HG02571 (cell line): ENCODE measurements at regions not wholly inside any gene's neighbourhood (a gene's known extent, or its start where the extent isn't known, plus 50 kb on each side); places are given as distances from the start of the nearest gene placed in this dataset.
"Not testable (repeated sequence)": the region's sequence is repeated elsewhere in the genome, so short reads cannot be mapped to it uniquely, and the experiment has no call there.

Experiments used
- ATAC-seq: cut with Tn5 transposase; IDR thresholded peaks from one replicate; pipeline ENCODE4 v1.9.1; 2021; ENCODE audit warnings: mild to moderate bottlenecking, moderate library complexity; ENCODE audit not compliant: unreplicated experiment

DNA sequence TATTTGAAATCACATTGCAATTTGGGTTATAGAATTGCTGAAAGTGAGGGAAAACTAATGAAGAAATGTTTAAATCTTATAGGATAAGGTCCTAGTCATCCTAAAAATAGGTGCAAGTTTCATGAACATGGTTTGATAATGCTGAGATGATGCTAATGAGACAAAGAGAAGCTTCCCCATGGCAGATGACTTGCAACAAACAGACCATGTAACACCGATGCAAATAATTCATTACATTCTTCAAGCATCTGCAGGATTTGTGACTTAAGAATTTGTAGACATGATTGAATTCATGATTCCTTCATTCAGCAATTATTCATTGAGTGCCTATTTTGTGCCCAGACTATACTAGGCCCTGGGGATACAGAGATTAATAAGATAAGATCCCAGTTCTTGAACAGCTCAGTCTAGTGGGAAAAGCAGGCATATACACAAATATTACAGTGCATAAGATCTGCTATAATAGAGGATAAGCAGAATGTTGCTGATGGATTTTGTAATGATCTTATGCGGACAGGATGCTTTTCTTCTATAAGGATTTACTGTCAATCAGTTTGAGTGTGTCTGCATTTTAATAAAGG lies 367.9 kb upstream of the GBE1 start:
- no peak for ATAC-seq

DNA sequence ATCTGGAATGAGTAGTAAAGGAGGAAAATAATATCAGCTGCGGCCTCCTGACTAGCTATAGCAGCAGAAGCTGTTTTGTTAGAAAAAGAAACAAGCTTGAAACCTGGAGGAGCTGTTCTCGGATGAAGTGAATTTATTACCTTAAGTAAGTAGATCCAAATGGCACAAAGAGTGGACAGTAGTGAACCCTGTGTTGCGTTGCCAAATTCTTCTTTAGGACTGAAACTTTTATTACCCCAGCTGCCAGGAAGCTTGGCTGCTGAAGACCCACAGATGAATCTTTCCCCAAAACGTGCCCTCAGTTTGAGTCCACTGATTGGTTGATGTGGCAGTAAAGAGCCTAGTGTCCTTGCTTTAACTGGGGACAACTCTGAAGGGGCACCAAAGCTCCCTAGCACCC lies 366.8 kb upstream of the GBE1 start:
- ATAC-seq = no peak

DNA sequence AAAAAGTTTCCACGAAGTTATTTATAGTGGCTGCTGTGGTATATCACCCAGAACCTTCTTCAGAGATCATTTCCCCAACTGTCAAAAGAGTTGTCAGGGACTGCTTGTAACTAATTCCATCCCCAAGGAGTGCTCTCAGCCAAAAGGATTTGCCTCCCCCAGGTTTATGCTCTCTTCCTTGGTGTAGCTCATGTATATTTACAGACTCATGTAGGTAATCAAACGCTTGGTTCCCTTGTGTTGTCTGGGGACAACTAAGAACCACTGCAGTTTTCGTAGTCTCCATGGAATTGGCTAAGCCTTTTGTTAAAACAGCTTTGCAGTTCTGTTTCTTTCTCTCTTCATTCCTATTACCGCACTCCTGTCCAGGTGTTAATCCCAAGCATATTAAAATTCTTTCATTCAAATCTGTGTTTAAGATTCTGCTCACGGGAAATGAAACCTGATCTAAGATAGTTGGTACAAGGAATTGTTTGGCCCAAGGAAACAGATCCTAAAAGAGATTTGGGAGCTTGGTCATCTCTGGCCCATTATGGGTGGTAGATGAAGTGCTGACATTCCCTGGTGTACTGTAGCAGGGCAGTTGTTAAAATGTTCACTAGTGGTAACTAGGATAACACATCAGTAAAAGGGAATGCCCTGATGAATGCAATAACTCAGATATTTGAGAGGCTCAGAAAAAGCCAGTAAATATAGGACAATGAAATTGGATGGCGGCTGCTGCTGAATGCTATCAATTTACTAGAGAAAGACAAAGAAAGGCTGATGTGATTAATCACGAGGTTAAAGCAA lies 361.3 kb upstream of the GBE1 start:
- ATAC-seq = no peak

DNA sequence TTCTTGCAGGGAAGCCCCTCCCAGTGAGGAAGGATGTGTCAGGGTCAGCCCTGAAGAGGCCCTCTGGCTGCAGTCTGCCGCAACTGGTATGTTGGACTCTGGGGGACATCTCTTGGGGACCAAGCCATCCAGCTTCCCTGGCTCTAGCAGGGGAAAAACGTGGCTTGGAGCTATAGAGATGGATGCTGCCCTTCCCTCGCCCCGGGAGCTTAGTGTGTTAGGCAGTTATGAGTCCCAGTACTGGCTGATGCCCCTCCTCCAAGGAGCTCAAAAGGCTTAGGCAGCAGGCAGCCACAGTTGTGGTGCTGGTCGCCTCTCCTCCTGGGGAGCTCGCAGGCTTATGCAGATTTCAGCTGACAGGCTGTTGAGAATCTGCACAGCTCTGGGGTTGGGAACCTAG lies 353.1 kb upstream of the GBE1 start:
- ATAC-seq = no peak

DNA sequence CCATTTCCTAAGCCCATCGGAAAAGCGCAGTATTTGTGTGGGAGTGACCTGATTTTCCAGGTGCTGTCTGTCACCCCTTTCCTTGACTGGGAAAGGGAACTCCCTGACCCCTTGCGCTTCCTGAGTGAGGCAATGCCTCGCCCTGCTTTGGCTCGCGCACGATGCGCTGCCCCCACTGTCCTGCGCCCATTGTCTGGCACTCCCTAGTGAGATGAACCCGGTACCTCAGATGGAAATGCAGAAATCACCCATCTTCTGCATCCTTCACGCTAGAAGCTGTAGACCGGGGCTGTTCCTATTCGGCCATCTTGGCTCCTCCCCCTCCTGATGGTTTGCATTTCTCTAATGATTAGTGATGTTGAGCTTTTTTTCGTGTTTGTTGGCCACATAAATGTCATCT lies 349.3 kb upstream of the GBE1 start:
- not testable (repeated sequence) for ATAC-seq

DNA sequence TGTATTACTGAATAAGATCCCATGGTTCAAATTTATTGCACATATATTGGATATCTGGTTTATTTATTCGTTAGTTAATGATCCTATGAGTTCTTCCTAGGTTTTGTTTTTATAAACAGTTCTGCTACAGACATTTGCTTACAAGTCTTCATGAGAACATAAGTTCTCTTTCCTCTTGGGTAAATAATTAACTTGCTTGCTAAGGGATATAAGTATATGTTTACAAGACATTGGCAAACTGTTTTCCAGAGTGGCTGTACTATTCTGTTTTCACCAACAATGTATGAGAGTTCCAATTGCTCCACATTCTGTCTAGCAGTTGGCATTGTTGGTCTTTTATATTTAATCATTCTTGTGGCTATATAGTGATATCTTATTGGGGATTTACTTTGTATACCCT lies 341.8 kb upstream of the GBE1 start:
- ATAC-seq = no peak

DNA sequence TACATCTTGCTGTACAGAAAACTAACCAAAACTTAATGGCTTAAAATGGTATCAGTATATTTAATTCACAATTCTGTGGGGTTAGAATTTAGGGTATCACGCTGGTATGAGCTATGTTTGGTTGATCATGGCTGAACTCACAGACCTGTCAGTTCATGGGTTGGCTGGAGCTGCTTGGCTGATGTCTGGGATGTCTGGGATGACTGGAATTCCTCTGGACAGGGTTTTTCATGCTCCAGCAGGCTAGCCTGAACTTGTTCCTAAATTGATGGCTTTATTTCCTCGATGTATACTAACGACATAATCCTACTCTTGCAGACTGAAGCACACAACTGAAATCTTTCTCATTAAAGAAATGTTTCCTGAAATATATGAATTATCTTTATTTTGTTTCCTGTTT lies 338.9 kb upstream of the GBE1 start:
- no peak for ATAC-seq

DNA sequence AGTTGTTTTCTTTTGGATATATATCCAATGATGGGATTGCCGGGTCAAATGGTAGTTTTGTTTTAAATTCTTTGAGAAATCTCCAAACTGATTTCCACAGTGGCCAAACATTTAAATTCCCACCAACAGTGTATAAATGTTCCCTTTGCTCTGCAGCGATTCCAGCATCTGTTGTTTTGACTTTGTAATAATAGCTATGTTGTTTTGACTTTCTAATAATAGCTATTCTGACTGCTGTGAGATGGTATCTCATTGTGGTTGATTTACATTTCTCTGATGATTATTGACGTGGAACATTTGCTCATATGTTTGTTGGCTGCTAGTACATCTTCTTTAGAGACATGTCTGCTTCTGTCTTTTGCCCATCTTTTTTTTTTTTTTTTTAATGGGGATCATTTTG lies 332.2 kb upstream of the GBE1 start:
- ATAC-seq = no peak

DNA sequence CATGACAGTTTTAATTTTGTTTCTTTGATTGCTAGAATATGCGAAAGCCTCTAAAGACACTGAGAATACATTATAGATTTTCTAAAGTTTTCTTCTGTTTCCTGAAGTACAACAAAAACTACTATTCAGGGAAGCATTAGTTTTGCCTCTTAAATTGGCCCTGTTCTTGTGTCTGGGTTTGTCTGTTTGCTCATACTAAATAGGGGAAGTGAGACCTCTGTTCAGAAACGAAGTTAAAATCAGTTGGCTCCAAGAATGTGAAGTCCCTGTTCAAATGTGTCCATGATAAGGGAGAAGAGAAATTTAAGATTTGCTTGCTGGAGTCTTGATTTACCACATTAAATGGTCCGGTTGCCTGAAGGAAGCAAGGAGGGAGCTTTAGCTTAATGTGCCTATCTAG lies 327.3 kb upstream of the GBE1 start:
- ATAC-seq = no peak

DNA sequence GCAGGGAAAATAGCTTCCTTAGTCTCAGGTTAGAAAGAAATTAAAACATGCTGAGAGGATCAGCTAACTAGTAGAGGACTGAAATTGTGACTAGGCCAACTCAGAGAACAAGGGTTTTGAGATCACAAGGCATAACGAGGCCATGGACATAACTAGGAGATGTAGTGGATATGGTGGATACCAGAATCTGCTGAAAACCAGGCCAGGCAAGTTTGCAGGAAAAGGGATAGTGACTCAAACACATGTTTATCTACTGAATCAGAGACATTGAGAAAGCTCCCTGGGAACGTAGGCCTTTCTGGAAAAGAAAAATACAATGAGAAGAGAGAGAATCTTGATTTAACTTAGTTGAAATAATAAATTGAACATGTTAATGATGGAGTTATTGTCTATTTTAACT lies 326.5 kb upstream of the GBE1 start:
- ATAC-seq = no peak

DNA sequence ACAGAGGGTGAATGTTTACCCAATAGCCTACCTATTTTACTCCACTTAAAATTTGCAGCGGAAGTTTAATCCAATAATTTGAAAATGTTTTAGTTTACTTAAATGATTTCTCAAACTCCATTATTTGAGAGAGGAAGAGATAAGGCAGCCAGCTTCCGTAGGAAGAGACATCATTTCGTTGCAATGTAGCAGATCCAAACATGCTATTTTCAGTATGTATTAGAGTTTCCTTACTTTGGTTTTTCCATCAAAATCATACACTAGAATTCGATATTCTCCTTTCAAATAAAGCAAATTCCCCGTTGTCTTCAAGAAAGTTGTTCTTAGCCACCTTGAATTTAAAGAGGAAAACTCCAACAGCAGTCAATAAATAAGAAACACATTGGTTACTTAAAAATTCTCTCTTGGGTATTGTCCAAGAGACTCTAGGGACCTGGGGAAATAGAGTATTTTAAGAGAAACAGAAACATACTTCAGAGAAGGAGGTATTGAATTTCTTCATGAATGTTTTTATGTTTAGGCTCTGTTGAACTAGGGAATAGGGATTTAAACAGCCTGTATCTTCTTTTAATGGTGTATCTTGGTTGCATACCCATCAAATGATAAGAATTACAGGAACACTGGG lies 324.5 kb upstream of the GBE1 start:
- ATAC-seq = no peak

DNA sequence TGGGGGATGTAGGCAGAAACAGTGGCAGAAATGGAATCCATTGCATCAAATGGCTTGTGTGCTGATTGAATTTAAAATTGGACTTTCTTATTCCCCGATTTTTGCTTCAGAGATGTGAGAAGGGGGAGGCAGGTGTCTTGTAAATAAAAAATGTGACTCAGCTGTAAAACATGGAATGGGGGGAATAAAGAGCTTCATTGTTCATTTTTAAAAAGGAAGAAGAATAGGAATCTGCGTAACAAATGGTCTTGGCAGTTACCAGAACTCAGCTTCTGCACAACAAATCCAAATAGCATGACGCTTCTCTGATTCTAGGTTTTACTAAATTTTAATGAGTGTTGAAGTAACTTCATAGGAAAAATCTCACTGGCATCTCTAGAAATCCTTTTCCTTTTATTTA lies 323.9 kb upstream of the GBE1 start:
- no peak for ATAC-seq

DNA sequence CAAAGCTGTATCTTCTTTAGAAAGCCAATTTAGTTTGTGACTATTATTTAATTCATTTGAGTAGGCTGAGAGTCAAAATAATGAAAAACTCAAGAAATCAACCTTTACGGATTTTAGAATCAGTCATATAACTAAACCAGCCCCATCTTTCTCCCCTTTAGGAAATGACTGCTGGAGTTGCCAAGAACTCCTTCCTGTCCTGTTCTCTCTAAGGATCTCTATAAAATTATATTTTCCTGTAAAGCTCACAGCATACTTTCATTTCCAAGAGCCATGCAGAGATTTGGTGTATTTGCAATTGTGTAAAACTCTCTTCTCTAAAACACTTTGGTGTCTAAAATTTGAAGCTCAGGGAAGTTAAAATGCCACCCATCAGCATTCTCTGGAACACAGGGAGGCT lies 323.4 kb upstream of the GBE1 start:
- no peak for ATAC-seq

DNA sequence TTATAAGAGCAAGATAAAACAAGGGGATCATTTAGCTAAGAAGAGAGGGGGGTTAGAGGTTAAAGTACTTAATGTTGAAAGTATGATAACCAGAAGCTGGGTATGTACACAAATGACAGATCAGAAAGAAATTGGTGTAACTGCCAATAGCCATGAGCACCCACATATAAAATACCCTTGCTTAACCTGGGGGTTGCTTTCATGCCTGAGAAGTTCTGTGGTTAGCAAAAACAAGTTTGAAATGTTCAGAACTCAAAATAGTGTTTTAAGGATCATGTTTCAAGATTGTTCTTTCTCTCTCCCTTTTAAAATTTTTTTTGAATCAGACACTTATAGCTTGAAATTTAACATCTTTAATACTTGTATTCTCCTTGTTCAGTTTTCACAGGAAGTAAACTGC lies 321.4 kb upstream of the GBE1 start:
- no peak for ATAC-seq

DNA sequence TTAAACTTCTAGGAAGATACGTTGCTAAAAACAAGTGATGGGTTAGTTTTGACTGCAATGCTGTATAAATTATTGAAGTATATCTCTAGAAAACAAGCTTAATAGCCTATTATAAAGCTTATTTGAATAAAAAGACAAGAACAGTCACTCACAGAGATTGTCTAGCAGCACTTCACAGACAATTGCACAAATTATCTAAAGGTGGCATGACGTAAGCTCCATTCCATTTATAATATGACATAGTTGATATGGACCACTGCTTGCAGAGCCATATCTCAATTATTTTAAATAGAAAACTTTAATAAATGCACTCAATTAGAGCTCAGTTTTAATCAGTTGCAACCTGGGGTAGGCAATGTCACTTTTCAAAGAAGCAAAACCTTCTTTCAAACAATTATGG lies 319.9 kb upstream of the GBE1 start:
- ATAC-seq = no peak

DNA sequence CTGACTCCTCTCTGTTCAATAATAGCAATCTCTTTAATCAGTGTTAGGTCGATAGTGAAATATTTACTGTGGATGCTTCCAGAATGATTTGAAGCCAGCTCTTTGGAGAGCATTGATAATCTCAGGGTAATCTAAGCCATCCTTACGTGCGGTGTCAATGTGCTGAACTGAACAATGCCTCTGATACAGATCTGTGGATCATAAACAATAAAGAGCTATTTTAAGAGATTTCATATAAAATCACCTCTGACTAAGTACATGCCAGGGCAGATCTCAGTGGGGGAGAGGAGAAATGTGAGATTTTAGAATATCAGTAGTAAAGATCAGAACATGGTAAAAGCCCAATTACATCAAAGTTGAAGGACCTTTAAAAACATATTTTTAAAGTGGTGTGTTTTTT lies 319.3 kb upstream of the GBE1 start:
- ATAC-seq = no peak

DNA sequence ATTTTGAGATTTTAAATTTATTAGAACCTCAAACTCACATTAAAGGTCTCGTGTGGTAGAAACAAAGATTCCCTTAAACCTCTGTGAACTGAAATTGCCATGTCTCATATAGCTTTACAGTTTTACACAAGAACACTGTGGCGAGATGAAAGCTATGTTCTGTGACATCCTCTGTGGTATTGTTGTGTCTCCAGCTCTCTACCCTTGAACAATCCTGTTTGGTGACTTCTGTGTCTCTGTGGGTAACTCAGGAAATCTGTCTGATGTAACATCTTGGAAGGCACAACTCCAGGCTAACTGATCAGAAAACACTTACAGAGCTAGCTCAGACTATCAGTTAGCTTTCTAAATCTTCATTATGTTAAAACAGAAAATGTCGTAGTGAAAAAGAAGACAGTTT lies 318.8 kb upstream of the GBE1 start:
- ATAC-seq = no peak

DNA sequence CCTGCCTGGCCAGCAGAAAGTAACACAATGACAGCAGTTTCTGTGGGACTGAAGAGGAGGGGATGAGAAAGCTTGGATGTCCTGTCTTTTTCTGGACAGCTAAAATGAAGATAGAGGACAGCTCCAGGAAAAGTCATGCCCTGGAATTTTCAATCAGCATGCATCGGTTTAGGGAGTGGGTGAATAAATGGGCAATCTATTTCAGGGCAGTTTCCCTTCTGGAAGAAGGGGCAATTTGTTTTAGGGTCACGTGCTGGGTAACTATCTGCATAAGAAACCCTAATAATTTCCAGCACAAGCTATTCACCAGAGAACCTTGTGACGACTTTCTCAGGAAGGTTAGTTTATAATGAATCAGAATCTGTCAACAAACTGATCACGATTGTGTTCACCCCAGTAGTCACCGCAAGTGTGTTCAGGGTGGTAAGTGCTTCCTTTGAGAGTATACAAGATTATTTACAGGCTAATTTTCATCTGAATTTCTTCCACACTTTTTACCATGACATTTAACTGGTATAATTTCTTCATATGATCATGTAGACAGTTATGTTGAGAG lies 318.0 kb upstream of the GBE1 start:
- no peak for ATAC-seq

DNA sequence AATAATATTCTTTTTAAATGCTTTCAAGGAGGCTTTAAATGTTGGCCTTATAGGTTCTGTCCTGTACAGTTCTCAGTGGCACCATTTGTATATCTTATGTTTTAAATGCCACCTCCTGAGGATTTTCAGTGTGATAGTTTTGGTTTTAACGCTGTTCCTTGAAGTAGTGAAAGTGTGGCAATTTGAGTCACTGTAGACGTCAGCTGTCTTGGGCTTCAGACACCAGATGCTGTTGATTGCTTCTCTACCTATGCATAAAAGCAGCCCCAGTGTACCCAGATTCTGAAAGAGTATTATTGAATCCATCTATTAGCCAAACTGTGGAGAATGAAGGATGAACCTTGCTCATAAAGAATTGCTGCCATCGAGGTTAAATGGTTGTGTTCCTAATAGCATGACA lies 316.8 kb upstream of the GBE1 start:
- ATAC-seq = no peak

DNA sequence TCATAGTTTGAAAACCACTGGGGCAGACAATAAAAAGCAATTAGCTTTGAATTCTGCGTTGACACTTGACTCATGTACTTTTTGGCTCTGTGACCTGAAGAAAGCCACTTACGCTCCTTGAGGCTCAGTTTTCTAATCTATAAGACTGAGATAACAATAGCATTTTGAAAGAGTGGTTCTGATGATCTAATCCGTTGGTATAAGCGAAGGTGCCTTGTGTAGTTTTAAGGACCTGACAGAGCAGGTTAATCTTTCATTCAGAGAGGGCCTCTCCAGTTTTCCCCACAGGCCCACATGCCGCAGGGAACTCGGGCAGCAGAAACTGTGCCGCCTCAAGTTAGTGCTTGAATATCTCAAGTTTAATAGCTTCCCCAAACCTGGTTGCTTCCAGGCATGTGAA lies 306.0 kb upstream of the GBE1 start:
- ATAC-seq = no peak

DNA sequence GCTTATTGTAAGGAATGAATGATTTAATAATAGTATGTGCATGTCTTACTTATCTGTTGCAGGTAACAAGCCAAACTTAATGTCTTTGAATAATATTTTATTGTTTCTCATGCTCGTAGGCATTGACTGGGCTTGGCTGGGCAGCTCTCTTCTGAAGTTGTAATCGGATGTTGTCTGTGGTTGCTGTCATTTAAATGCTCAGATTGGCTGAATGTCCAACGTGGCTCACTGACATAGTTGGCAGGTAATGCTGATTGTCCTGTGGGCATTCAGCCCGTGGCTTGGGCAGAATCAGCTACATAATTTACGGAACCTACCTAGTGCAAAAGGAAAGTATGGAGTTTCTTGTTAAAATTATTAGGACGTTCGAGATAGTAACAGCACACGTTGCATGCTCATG lies 297.4 kb upstream of the GBE1 start:
- no peak for ATAC-seq

DNA sequence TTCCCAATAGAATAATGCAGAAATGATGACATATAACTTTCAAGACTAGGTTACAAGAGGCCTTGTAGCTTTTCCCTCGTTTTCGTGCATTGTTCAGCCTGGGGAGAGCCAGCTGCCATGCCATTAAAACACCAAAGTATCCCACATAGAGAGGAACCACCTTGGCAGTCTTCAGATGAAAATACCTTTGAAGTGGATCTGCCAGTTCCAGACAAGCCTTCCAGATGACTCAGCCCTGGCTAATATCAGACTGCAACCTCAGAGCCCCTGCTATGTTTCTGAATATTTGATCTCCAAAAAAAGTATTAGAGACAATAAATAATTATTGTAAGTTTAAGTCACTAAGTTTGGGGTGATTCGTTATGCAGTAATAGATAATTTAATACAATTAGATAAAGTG lies 294.3 kb upstream of the GBE1 start:
- ATAC-seq = no peak
